ENCODE measurements at regions not wholly inside any gene's neighbourhood (a gene's known extent, or its start where the extent isn't known, plus 50 kb on each side); places are given as distances from the start of the nearest gene placed in this dataset.

DNA sequence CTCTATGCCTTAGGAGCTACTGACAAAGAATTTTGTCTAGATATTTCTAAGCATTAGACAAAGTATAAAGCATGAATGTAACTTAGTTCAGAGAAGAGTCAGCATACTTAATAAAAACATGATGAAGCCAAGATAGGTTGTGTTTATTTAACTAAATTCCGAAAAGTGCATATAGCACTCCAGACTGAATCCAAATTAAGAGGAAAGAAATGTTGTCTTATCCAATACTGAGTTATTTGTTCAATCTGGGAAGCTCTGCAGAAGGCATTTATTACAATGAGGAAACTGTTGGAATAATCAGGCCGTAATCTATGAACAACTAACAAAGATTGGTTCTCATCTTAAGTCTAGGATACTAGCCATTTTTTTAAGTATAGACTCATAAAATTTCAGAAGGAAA, 100.2 kb downstream of the TNFSF18 start:
- TF ChIP-seq POLR2AphosphoS5 (IDR thresholded peaks at IDR 0.05; ENCODE audit: borderline replicate concordance, low read depth, low read length) (no peak), EZH2 (IDR thresholded peaks at IDR 0.05) (no peak), FOXP2 (optimal IDR thresholded peaks at IDR 0.05; ENCODE audit: control extremely low read depth, extremely low read length, insufficient read depth) (no peak)

Data from SK-N-MC (cell line).